NCI-H1417 (cell line): ENCODE measurements at regions not wholly inside any gene's neighbourhood (a gene's known extent, or its start where the extent isn't known, plus 50 kb on each side); places are given as distances from the start of the nearest gene placed in this dataset.
"Not testable (repeated sequence)": the region's sequence is repeated elsewhere in the genome, so short reads cannot be mapped to it uniquely, and the experiment has no call there.

Source experiments
- DNase-seq, 3 experiments: peaks; one replicate each; lab custom pipeline; 2025; lab: John Stamatoyannopoulos, UW

GRCh38 chr17:70709596-70709995 is 540.3 kb downstream of the KCNJ2 start:
- no peak for DNase-seq

GRCh38 chr17:70713694-70714093 is 544.4 kb downstream of the KCNJ2 start:
- DNase-seq, result no peak

DNA sequence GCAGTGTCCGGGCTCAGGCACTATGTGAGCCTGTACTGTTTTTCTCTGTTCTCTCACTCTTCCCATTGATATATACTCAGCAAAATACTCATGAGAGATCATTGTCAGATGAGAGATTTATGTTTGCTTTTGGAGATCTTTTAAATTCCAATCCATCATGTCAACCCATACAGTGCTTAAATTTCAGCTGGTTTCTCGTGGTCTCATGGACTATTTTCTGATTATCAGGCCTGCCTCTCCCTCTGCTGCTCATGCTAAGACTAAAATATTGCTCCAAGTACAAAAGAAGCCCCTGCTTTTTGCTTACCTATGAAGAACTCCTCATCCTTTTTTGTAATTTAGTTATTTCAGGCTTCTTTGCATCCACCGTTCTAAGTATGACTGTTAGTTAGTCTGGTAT is 547.2 kb downstream of the KCNJ2 start:
- DNase-seq, result no peak

DNA sequence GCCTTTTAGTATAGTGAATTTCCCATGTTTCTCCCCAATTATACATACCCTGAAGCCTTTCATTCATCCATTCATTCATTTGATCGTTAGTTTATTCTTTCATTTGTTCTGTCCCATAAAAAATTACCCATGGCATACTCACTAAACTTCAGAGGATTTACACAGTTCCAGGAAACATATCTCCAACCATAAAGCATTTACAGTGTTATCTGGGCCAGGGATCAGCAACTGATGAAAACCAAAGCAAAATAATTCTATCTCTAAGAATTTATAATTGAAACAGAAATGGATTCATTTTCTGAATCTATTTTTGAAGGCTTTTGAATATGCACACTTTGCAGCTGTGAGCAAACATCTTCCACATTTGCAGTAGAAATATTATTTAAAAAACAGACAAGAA is 547.7 kb downstream of the KCNJ2 start:
- no peak for DNase-seq

- no peak for DNase-seq
Observed at GRCh38 chr17:70736375-70736957, 567.1 kb downstream of the KCNJ2 start.

GRCh38 chr17:70739065-70739464 is 569.7 kb downstream of the KCNJ2 start:
- no peak for DNase-seq

- not testable (repeated sequence) for DNase-seq
Observed at GRCh38 chr17:70746574-70746973, 577.2 kb downstream of the KCNJ2 start.

GRCh38 chr17:70750983-70751382 is 581.7 kb downstream of the KCNJ2 start:
- DNase-seq, result peak in 1 of 3 experiments; percentile 21

DNA sequence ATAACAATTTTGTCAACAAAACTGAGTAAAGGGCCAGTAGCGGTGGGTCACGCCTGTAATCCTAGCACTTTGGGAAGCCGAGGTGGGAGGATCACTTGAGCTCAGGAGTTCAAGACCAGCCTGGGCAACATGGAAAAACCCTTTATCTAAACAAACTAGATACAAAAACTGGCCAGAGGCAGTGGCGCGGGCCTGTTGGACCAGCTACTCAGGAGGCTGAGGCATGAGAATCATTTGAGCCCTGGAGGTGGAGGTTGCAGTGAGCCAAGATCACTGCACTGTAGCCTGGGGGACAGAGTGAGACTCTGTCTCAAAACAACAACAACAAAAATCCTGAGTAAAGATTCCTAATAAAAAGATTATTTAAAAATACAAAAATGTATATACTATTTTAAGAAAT is 583.1 kb downstream of the KCNJ2 start:
- not testable (repeated sequence) for DNase-seq

DNA sequence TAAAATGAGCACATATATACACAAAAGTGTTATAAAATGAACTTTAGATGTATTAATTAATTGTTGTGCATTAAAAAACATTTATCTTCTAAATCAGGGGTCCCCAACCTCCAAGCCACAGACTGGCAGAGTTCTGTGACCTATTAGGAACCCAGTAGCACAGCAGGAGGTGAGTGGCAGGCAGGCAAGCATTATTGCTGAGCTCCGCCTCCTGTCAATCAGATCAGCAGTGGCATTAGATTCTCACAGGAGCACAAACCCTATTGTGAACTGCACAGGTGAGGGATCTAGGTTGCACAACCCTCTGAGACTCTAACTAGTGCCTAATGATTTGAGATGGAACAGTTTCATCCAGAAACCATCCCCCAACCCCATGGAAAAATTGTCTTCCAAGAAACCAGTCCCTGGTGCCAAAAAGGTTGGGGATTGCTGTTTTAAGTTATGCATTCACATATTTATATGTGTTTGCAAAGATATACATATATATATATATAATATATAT is 583.7 kb downstream of the KCNJ2 start:
- DNase-seq, result peak in 1 of 3 experiments; percentile 10

GRCh38 chr17:70763018-70763417 is 593.7 kb downstream of the KCNJ2 start:
- no peak for DNase-seq

DNA sequence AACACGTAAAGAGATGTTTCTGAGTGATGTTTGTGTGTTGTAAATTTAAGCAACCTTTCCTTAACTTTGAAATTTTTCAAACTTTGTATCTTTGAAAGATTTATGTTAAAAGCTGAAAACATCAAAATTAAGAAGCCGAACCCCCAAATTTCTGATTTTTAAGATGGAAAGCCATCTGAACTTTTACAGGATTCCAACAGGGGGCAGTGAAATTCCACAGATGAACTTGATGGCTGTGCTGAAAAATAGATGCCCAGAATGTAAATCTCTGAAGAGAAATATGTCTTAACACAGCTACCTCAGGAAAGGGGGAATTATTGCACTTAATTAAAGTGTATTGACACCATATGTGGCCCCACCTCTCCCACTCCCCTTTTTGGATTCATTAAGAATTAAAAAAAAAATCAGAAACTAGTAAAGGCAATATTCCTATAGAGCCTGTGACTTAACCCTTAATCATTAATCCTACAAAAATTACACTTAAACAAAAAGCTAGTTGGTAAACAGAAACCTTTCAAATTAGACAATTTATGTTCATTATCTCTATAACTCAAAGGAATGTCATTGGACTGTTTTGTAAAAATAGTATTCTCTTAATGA is 597.9 kb downstream of the KCNJ2 start:
- peak; percentile 12 to 74 (median 19) for DNase-seq

DNA sequence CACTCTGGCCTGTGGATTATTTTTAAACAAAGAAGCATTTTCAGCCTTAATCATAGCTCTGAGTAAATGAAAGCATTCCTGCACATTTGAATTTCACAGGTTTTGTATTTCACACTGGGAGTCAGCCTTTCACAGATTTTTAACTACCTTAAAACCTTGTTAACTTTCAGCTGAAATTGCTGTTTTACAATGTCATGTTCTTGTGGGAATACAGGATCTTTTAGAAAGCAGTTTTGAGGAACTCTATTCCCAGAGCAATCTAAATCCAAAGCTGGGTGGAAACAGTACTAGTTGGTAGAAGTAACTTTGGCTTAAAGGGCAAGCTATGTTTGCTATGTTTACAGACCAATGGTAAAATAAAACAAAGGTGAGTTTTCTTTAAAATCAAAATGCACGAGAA is 600.6 kb downstream of the KCNJ2 start:
- DNase-seq, result no peak

GRCh38 chr17:70771804-70772386 is 602.6 kb downstream of the KCNJ2 start:
- DNase-seq, result no peak

- no peak for DNase-seq
Observed at GRCh38 chr17:70772761-70773160, 603.4 kb downstream of the KCNJ2 start.

GRCh38 chr17:70773258-70773657 is 603.9 kb downstream of the KCNJ2 start:
- no peak for DNase-seq

GRCh38 chr17:70774339-70775117 is 605.2 kb downstream of the KCNJ2 start:
- no peak for DNase-seq

DNA sequence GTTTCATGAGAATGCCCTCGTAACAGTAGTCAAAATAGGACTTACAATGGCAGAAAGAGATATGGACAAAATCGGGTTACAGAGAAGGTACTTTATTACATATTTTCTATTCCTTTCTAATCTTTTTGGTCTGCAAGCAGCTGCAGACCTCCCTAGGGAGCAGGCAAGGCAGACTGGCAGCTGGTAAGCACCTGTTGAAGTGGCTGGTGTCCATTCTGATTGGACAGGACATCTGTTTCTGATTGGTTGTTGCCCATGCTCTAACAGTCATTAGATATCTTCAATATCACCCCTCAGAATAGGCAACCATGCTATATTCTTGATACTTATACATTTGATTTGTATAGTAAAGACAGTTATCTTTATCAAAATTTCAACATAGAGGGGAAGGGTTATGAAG is 606.3 kb downstream of the KCNJ2 start:
- peak in 2 of 3 experiments; percentile 1 to 25 for DNase-seq

DNA sequence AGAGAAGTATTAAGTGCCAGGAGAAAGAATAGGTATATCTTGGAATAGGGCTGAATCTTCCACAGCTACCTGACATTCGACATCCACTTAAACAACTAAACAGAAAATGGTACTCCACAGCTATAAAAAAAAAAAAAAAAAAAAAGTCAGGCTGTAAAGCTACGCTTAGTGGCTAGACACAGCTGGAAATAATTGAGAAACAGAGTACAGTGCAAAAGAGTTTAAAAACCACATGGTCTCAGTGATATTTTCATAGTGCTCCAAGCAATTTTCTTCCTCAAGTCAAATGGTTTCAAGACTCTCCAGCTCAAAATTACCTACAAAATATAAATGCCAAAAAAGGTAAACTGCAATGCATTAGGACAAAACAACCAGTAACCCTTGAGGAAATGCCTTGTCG is 607.1 kb downstream of the KCNJ2 start:
- DNase-seq, result no peak

DNA sequence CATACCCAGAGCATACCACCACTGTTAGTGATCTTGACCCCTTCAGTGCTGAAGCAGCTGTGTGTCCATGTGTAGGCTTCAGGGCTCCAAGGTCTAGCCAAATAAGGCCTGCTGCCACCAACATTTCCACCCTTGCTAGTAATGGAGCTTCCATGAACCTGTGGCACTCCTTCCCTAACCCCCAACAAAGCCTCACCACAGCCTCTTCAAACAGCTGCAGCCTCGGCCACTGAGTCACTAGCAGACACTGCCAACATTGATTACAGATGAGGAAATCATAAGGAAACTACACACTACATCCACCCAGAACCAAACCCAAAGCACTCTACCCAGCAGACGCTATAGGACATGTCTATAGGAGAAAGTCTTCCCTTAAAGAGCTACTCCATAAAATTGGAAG is 610.7 kb downstream of the KCNJ2 start:
- no peak for DNase-seq

- no peak for DNase-seq
Observed at GRCh38 chr17:70786081-70786480, 616.7 kb downstream of the KCNJ2 start.

GRCh38 chr17:70787721-70788300 is 618.5 kb downstream of the KCNJ2 start:
- no peak for DNase-seq
